DMS153 (cell line): ENCODE measurements at regions not wholly inside any gene's neighbourhood (a gene's known extent, or its start where the extent isn't known, plus 50 kb on each side); places are given as distances from the start of the nearest gene placed in this dataset.

Experiments used
- DNase-seq: peaks from one replicate; lab custom pipeline; 2025; lab: John Stamatoyannopoulos, UW

GRCh38 chr6:25012657-25013056, 76.9 kb upstream of the RIPOR2 start:
- DNase-seq = no peak

DNA sequence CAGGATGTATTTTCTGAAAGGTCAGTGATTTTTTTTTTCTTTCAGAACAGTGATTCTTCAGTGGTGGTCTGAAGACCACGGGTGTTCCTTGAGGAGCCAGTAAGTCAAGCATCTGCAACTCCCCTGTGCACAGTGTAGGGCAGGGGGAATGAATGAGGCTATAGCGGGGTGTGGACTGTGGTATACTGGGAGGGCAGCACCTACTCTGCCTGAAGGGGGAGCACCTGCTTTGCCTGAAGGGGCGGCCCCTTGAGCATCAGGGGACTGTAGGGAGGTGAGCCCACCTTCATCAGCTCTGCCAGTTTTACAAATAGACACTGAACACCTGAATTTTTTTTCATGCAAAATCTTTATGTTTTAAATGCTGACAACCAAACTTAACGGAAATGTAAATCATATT, 77.5 kb upstream of the RIPOR2 start:
- no peak for DNase-seq

DNA sequence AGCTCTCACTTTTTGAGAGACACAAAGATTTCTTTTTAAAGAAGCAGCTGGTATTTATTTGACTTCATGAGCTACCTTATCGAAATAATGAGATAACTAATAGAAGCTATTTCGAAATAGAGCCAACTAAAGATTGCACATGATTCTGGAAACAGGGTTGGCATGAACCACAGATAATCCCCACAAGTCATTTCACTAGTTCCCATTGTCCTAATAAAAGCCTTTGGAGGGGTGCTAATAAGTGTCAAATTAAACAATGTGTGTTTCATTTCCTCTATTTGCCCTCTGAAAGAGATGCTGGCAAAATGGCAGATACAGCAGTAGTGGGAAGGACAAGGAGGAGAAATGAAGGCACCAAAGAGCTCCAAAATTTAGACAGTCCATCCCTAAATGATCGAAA, 78.6 kb upstream of the RIPOR2 start:
- no peak for DNase-seq

DNA sequence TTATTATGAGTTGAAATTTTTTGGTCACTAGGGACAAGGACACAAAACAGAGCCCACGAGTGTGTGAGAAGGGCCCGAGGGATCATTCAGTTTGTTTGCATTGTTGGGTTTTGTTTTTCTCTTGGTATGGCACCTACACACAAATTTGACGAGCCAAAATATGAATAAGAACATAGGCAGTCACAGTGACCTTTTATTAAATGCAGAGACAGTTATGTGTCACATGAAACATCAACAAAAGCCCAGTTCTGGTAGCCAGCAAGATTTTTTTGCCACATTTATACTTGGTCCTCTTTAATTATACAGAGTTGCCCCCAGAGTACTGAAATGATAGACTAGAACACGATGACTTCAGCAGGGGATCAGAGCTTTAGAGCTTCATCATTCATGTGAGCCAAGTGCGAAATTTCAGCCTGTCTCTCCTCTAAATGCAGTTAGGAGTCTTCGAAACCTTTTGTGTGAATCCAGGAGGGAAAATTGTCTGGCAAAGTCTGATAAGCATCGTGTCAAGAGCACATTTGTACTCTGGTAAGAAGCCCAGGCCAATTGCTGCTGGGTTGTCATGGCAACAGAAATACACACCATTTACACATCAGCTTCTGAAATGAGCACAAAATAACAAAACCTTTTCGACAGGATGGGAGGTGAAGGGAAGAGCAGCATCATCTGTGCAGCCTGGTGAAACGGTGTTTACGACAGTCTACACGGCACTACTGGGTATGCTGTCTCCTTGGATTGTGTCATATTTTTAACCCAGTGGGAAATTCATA, 79.2 kb upstream of the RIPOR2 start:
- peak; percentile 67 for DNase-seq

DNA sequence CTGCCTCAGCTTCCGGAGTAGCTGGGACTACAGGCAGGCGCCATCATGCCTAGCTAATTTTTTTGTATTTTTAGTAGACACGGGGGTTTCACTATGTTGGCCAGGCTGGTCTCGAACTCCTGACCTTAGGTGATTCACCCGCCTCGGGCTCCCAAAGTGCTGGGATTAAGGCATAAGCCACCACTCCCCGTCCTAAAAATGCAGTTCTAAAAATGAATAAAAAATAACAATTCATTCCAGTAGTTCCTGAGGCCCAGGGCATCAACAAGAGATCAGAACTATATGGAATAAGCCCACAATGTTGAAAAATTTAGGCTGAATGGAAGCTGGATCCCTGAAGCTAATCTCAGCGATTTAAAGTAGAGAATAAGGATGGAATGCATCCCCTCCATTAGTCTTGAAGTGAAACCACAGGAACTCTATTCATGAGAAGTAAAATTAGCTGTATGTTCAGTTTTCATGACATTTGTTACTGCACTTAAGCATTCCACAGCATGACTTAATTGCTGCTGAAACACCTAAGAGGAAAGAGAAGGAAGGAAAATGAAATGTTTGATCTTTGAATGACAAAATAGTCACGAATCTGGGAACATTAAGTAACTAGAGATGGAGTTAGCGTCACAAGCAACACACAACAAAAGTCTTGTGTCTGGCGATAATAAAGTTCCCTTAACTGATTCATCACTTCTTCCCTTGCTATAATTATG, 80.4 kb upstream of the RIPOR2 start:
- no peak for DNase-seq

- DNase-seq = no peak
Observed at GRCh38 chr6:25017486-25017885, 81.7 kb upstream of the RIPOR2 start.

- DNase-seq = peak; percentile 46
Observed at GRCh38 chr6:25017932-25018567, 82.3 kb upstream of the RIPOR2 start.

GRCh38 chr6:25018568-25018954, 82.8 kb upstream of the RIPOR2 start:
- no peak for DNase-seq

DNA sequence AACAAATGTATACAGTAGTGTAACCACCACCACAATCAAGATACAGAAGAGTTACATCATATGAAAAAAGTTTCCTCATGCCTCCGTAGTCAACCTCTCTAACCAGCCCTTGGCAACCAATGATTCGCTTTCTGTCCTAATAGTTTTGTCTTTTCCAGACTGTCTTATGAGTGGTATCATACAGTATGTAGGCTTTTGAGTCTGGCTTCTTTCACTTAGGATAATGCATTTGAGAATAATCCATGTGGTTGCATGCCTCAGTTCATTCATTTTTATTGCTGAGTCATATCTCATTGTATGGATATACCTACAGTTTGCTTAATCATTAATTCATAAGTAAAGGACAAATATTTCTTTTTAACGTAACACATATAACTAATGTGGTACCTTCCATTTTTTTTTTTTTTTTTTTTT, 86.4 kb upstream of the RIPOR2 start:
- DNase-seq = no peak

DNA sequence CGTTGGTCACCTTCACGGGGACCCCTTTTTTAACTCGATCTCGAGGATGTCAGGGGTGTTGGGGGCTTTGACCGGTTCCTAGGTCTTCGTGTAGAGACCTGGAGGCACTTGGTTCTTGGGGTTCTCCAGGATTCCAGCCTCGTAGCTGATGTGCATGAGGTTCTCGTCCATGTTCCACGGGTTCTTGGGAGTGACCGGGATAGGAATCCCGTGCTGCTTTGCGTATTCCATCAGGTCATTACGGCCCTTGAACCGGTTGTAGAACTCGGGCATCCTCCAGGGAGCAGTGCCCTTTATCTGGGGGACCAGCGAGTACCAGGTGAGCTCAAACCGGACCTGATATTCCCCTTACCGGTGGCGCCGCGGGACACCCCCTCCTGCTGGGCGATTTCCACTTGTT, 88.0 kb upstream of the RIPOR2 start:
- DNase-seq = no peak

- DNase-seq = no peak
Observed at GRCh38 chr6:25024821-25025220, 89.1 kb upstream of the RIPOR2 start.

GRCh38 chr6:25025248-25025918, 89.6 kb upstream of the RIPOR2 start:
- no peak for DNase-seq

- no peak for DNase-seq
Observed at GRCh38 chr6:25025919-25026301, 90.2 kb upstream of the RIPOR2 start.

DNA sequence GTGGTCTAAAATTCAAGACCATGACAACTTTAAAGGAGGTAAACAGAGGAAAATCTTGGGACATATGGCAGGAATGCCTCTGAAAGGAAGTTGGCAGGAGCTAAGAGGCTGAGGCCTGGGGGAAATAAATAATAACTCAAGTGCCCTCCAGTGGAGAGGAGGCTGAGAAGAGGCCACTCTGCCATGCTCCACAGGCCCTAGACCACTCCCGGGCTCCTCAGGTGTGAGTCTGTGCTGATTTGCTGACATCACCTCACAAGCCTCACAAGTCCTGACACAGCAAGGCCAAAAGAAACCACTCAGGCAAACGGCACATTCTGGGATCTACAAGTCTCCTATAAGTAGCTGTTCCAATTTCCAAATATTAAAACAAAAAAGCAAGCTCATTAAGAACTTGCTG, 91.0 kb upstream of the RIPOR2 start:
- peak; percentile 38 for DNase-seq

DNA sequence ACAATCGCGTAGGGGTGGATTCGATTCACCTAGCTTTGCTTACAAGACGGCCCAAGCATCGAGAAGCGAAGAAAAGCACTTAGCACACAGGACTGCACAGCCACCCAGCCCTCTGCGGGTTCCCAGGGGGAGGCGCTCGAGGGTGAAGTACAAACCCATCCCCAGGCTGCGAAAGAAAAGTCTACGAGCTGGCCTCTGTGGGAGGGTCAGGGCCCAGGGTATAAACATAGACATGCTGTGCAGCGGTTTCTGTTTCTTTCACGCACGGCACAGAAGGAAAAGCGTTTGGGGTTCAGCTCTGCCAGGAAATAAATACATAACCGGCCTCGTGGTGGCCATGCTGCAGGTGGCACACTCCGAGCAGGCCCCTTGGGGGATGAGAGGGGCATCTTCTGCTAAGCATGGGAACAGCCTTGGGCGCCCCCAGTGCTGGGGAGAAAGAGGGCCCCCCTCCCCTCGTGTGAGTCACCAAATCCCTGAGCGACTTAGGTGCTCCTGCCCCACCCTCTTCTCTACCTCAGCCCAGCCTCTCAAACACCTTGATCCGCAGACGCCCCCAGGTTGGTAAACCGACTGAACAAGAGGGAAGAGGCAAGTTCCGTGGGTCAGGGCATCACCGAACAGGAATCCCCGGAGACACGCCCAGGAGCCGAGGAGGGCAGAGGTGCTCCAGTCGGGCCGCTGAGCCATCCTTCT, 91.6 kb upstream of the RIPOR2 start:
- peak; percentile 24 for DNase-seq

GRCh38 chr6:25028328-25028727, 92.6 kb upstream of the RIPOR2 start:
- DNase-seq = no peak

DNA sequence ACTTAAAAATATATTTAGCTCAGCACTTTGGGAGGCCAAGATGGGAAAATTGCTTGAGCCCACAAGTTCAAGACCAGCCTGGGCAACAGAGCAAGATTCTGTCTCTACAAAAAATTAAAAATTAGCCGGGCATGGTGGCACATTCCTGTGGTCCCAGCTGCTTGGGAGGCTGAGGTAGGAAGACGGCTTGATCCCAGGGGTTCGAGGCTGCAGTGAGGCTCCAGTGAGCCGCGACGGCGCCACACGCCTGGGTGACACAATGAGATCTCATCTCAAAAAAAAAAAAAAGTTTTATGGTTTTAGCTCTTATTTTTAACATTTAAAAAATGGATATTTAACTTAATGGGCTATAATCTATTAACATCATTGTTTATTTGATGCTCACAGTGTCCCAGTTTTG, 97.2 kb upstream of the RIPOR2 start:
- DNase-seq = no peak

GRCh38 chr6:25034431-25034921, 98.7 kb upstream of the RIPOR2 start:
- no peak for DNase-seq

DNA sequence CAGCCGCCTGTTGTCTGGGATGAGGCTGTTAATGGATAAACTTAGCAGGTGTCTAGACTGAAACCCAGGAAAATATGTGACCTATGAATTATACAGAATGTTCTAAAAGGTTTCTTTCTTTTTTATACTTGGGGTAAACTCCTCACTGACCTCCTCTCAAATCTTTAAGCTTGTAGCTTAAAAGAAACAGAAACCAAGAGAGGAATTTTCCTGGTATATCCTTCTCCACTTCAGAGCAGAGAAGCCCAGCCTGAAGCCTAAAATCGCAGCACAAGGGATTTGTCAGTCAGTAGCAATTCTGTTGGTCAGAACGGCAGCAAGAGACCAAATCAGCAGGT, 99.4 kb upstream of the RIPOR2 start:
- no peak for DNase-seq

DNA sequence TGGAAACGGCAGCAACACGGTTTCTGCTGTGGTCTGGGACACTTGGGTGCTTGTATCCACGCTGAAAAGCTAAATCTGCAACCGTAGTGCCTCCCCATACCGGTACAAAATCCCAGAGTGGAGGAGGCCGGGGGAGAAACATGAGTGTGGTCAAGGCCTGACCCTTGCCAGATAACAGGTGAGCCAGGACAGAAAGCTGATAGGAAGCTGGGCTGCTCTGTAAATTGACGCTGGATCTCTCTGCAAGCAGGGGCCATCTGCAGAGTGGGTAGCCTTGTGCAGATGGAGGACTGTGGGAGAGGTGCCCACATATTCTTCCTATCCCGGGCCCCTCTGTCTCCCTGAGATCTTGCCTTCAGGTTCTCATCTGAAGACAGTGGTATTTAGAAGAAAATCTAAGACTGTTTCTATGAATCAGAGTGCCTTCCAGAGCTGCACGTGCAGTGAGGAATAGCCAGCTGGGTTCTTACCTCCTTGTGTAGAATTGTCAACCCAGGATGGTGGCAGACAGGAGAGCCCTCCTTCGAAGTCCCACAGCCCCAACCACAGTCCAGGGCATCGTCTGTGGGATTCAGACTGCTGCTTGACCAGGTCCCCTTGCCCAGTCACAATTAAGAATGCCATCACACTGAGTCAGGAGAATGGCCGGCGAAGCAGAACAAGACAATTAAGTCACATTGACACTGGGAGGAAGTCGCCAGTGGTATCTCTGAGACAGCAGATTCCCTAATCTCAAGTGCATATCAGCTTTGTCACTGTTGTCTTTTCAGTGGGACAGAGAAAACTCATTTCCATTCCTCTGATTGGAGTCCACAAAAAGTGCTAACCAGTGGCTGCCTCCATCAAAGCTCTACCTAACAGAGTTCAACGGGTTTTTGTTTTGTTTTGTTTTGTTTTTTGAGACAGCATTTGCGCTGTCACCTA, 100.0 kb upstream of the RIPOR2 start:
- DNase-seq = no peak

GRCh38 chr6:25036461-25036860, 100.7 kb upstream of the RIPOR2 start:
- DNase-seq = no peak
